BE2C (cell line): ENCODE measurements at regions not wholly inside any gene's neighbourhood (a gene's known extent, or its start where the extent isn't known, plus 50 kb on each side); places are given as distances from the start of the nearest gene placed in this dataset.

Source experiments
- DNase-seq: peaks from one replicate; pipeline ENCODE4 v3.0.0-alpha.2; 2020
- H3K27me3 ChIP-seq: fragments of 250-450 bp; sonication (Bioruptor Pico); 2 replicates; pipeline ENCODE4 v1.5.1; 2020; ENCODE audit warnings: mild to moderate bottlenecking
- H3K36me3 ChIP-seq: fragments of 250-450 bp; sonication (Bioruptor Pico); 2 replicates; pipeline ENCODE4 v1.5.1; 2020; ENCODE audit warnings: mild to moderate bottlenecking
- H3K4me1 ChIP-seq: fragments of 250-450 bp; sonication (Bioruptor Pico); 2 replicates; pipeline ENCODE4 v1.5.1; 2020
- H3K4me3 ChIP-seq: 2 replicates; pipeline ENCODE4 v1.5.1; 2011; ENCODE audit warnings: low read depth, low read length
- H3K9me3 ChIP-seq: fragments of 250-450 bp; sonication (Bioruptor Pico); 2 replicates; pipeline ENCODE4 v1.5.1; 2020
- CTCF ChIP-seq: IDR thresholded peaks from 2 replicates; pipeline ENCODE4 v1.5.1; 2012; ENCODE audit warnings: mild to moderate bottlenecking, low read depth, low read length

- no peak for DNase-seq
- Histone ChIP-seq H3K36me3 (no peaks in the 10 kb centered on the region), H3K4me3 (no peak overlapping the region), H3K4me1 (no peaks in the 10 kb centered on the region), H3K9me3 (no peaks in the 10 kb centered on the region), H3K27me3 (peaks cover 3% of the 10 kb centered on the region)
- no peak for TF ChIP-seq CTCF
Measured at GRCh38 chr5:36765876-36766275, 110.7 kb upstream of the NIPBL start.

GRCh38 chr5:36766981-36767380 lies 109.6 kb upstream of the NIPBL start:
- peaks cover under 1% of the 10 kb centered on the region for H3K27me3 ChIP-seq
- DNase-seq: no peak
- no peaks in the 10 kb centered on the region for H3K36me3 ChIP-seq
- no peaks in the 10 kb centered on the region for H3K9me3 ChIP-seq
- H3K4me1 ChIP-seq: no peaks in the 10 kb centered on the region
- no peak overlapping the region for H3K4me3 ChIP-seq
- no peak for TF ChIP-seq CTCF

GRCh38 chr5:36768450-36768849 lies 108.1 kb upstream of the NIPBL start:
- Histone ChIP-seq H3K4me3 (no peak overlapping the region), H3K9me3 (no peaks in the 10 kb centered on the region), H3K36me3 (no peaks in the 10 kb centered on the region), H3K4me1 (no peaks in the 10 kb centered on the region), H3K27me3 (no peaks in the 10 kb centered on the region; the same call in none of the 2 replicates)
- no peak for DNase-seq
- no peak for TF ChIP-seq CTCF

GRCh38 chr5:36769129-36769770 lies 107.3 kb upstream of the NIPBL start:
- H3K4me1 ChIP-seq: no peaks in the 10 kb centered on the region
- no peak for TF ChIP-seq CTCF
- H3K9me3 ChIP-seq: no peaks in the 10 kb centered on the region
- H3K36me3 ChIP-seq: no peaks in the 10 kb centered on the region
- no peaks in the 10 kb centered on the region; the same call in none of the 2 replicates for H3K27me3 ChIP-seq
- DNase-seq: no peak
- no peak overlapping the region for H3K4me3 ChIP-seq

GRCh38 chr5:36770125-36770524 lies 106.4 kb upstream of the NIPBL start:
- no peak for DNase-seq
- no peaks in the 10 kb centered on the region for H3K4me1 ChIP-seq
- no peak for TF ChIP-seq CTCF
- no peaks in the 10 kb centered on the region for H3K36me3 ChIP-seq
- no peak overlapping the region for H3K4me3 ChIP-seq
- no peaks in the 10 kb centered on the region; the same call in none of the 2 replicates for H3K27me3 ChIP-seq
- no peaks in the 10 kb centered on the region for H3K9me3 ChIP-seq

- H3K36me3 ChIP-seq: no peaks in the 10 kb centered on the region
- no peak for TF ChIP-seq CTCF
- no peaks in the 10 kb centered on the region for H3K9me3 ChIP-seq
- H3K4me1 ChIP-seq: no peaks in the 10 kb centered on the region
- DNase-seq: no peak
- no peaks in the 10 kb centered on the region; the same call in none of the 2 replicates for H3K27me3 ChIP-seq
- H3K4me3 ChIP-seq: no peak overlapping the region
Measured at GRCh38 chr5:36772276-36773140, 104.1 kb upstream of the NIPBL start.
